ENCODE measurements at regions not wholly inside any gene's neighbourhood (a gene's known extent, or its start where the extent isn't known, plus 50 kb on each side); places are given as distances from the start of the nearest gene placed in this dataset.

GRCh38 chr2:59701271-59701994 is 852.0 kb downstream of the BCL11A start:
- POLR2A ChIA-PET: no interaction called here
- Histone ChIP-seq H3K27me3 (ENCODE audit: control insufficient read depth in 1 of 2, insufficient read depth in 2 of 2, low read length in 2 of 2) (no peaks in the 10 kb centered on the region), H3K36me3 (ENCODE audit: insufficient read depth, low read length) (no peaks in the 10 kb centered on the region), H3K9me3 (ENCODE audit: control insufficient read depth in 1 of 2, insufficient read depth in 1 of 2, low read length in 2 of 2) (peaks cover 0 to 6% of the 10 kb centered on the region in 2 experiments), H3K27ac (ENCODE audit: low read depth in 1 of 2, low read length in 2 of 2) (no peak overlapping the region), H3K4me3 (ENCODE audit: low read length) (no peak overlapping the region), H3K4me1 (ENCODE audit: insufficient read depth, low read length) (no peaks in the 10 kb centered on the region)
- Mint-ChIP-seq H3K4me3 (no peak overlapping the region), H3K9me3 (peaks cover 2% of the 10 kb centered on the region), H3K27ac (no peak overlapping the region), H3K4me1 (ENCODE audit: low read depth) (no peaks in the 10 kb centered on the region), H3K27me3 (no peaks in the 10 kb centered on the region), H3K36me3 (ENCODE audit: low read depth) (no peaks in the 10 kb centered on the region)
- TF ChIP-seq CTCF (IDR thresholded peaks at IDR 0.05): no peak
- ATAC-seq (ENCODE audit: poor library complexity): no peak
- no peak for DNase-seq
- CTCF ChIA-PET: no interaction called here
- intact Hi-C loops (cut with DNase I, micrococcal nuclease): no loop called here

- Histone ChIP-seq H3K4me3 (ENCODE audit: low read length) (no peak overlapping the region), H3K27me3 (ENCODE audit: control insufficient read depth in 1 of 2, insufficient read depth in 2 of 2, low read length in 2 of 2) (no peaks in the 10 kb centered on the region), H3K27ac (ENCODE audit: low read depth in 1 of 2, low read length in 2 of 2) (no peak overlapping the region), H3K36me3 (ENCODE audit: insufficient read depth, low read length) (no peaks in the 10 kb centered on the region), H3K9me3 (ENCODE audit: control insufficient read depth in 1 of 2, insufficient read depth in 1 of 2, low read length in 2 of 2) (peaks cover 0 to 9% of the 10 kb centered on the region in 2 experiments), H3K4me1 (ENCODE audit: insufficient read depth, low read length) (no peaks in the 10 kb centered on the region)
- TF ChIP-seq CTCF (IDR thresholded peaks at IDR 0.05): no peak
- Mint-ChIP-seq H3K4me3 (no peak overlapping the region), H3K9me3 (peaks cover 5% of the 10 kb centered on the region), H3K36me3 (ENCODE audit: low read depth) (no peaks in the 10 kb centered on the region), H3K27ac (no peak overlapping the region), H3K27me3 (no peaks in the 10 kb centered on the region), H3K4me1 (ENCODE audit: low read depth) (no peaks in the 10 kb centered on the region)
- ChIA-PET CTCF (no interaction called here), POLR2A (no interaction called here)
- intact Hi-C loops (cut with DNase I, micrococcal nuclease): no loop called here
- DNase-seq (no peak), ATAC-seq (ENCODE audit: poor library complexity) (no peak)
Measured at GRCh38 chr2:59694176-59694575, 859.3 kb downstream of the BCL11A start.

GRCh38 chr2:59693231-59693959 is 860.1 kb downstream of the BCL11A start:
- Histone ChIP-seq H3K36me3 (ENCODE audit: insufficient read depth, low read length) (no peaks in the 10 kb centered on the region), H3K27me3 (ENCODE audit: control insufficient read depth in 1 of 2, insufficient read depth in 2 of 2, low read length in 2 of 2) (no peaks in the 10 kb centered on the region), H3K4me3 (ENCODE audit: low read length) (no peak overlapping the region), H3K4me1 (ENCODE audit: insufficient read depth, low read length) (no peaks in the 10 kb centered on the region), H3K9me3 (ENCODE audit: control insufficient read depth in 1 of 2, insufficient read depth in 1 of 2, low read length in 2 of 2) (peaks cover 0 to 9% of the 10 kb centered on the region in 2 experiments), H3K27ac (ENCODE audit: low read depth in 1 of 2, low read length in 2 of 2) (no peak overlapping the region)
- CTCF ChIA-PET: no interaction called here
- Mint-ChIP-seq H3K36me3 (ENCODE audit: low read depth) (no peaks in the 10 kb centered on the region), H3K9me3 (peaks cover 9% of the 10 kb centered on the region), H3K4me3 (no peak overlapping the region), H3K27ac (no peak overlapping the region), H3K27me3 (no peaks in the 10 kb centered on the region), H3K4me1 (ENCODE audit: low read depth) (no peaks in the 10 kb centered on the region)
- intact Hi-C loops (cut with DNase I, micrococcal nuclease): no loop called here
- TF ChIP-seq CTCF (IDR thresholded peaks at IDR 0.05): no peak
- no peak for ATAC-seq (ENCODE audit: poor library complexity)
- POLR2A ChIA-PET: no interaction called here
- no peak for DNase-seq

Data from CD4-positive, alpha-beta T cell (primary cell).